Brain microvascular endothelial cell (primary cell): ENCODE measurements at regions not wholly inside any gene's neighbourhood (a gene's known extent, or its start where the extent isn't known, plus 50 kb on each side); places are given as distances from the start of the nearest gene placed in this dataset.
"Not testable (repeated sequence)": the region's sequence is repeated elsewhere in the genome, so short reads cannot be mapped to it uniquely, and the experiment has no call there.

ENCODE experiments used
- DNase-seq: peaks from one replicate; pipeline ENCODE4 v3.0.0-alpha.2; 2020
- H3K27ac ChIP-seq: fragments of 250-450 bp; sonication (Bioruptor Pico); 2 replicates; pipeline ENCODE4 v1.5.1; 2020; ENCODE audit warnings: mild to moderate bottlenecking, moderate library complexity
- H3K27me3 ChIP-seq: fragments of 250-450 bp; sonication (Bioruptor Pico); replicated peaks from 2 replicates; pipeline ENCODE4 v1.5.1; 2020; ENCODE audit warnings: mild to moderate bottlenecking
- H3K36me3 ChIP-seq: fragments of 250-450 bp; sonication (Bioruptor Pico); replicated peaks from 2 replicates; pipeline ENCODE4 v1.5.1; 2020; ENCODE audit warnings: mild to moderate bottlenecking
- H3K4me3 ChIP-seq: 2 replicates; pipeline ENCODE4 v1.5.1; 2011; ENCODE audit warnings: low read depth, mild to moderate bottlenecking, control low read depth, low read length, moderate library complexity
- in situ Hi-C: cut with HindIII; loops from 2 replicates; pipeline ENCODE4 v1.10.0; 2017; ENCODE audit warnings: low sequenced_read_pairs, low pct_ligation_motif_present
- TF ChIP-seq, protein P1 (sequence below): IDR thresholded peaks from 2 replicates; pipeline ENCODE4 v1.5.1; 2011; ENCODE audit warnings: low read depth, mild to moderate bottlenecking, moderate library complexity, low read length, control low read depth, inconsistent platforms; ENCODE audit errors: missing control alignments

DNA sequence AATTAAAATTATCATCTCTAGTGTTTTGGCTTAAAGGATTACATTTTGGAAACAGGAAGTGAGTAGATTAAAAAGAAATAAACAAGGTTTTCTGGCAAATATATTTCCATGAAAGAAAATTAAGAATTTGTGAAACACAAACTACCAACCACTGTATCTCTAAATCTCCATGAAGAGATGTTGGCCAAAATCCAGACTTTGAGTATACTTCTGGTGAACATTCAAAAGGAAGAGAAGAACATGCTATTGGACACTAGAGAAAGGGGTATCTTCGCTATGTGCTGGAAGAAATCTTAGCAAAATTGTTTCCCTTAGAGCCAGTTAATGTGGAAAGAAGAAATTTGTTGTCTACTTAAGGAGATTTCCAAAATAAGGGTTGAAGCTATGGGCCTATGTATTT is 710.4 kb upstream of the CTNND2 start:
- DNase-seq, result no peak
- Histone ChIP-seq H3K27me3 (no peaks in the 10 kb centered on the region), H3K4me3 (no peak overlapping the region), H3K27ac (no peak overlapping the region), H3K36me3 (no peaks in the 10 kb centered on the region)
- TF ChIP-seq, protein P1, sequence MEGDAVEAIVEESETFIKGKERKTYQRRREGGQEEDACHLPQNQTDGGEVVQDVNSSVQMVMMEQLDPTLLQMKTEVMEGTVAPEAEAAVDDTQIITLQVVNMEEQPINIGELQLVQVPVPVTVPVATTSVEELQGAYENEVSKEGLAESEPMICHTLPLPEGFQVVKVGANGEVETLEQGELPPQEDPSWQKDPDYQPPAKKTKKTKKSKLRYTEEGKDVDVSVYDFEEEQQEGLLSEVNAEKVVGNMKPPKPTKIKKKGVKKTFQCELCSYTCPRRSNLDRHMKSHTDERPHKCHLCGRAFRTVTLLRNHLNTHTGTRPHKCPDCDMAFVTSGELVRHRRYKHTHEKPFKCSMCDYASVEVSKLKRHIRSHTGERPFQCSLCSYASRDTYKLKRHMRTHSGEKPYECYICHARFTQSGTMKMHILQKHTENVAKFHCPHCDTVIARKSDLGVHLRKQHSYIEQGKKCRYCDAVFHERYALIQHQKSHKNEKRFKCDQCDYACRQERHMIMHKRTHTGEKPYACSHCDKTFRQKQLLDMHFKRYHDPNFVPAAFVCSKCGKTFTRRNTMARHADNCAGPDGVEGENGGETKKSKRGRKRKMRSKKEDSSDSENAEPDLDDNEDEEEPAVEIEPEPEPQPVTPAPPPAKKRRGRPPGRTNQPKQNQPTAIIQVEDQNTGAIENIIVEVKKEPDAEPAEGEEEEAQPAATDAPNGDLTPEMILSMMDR, result no peak
- in situ Hi-C loops, result no loop called here

DNA sequence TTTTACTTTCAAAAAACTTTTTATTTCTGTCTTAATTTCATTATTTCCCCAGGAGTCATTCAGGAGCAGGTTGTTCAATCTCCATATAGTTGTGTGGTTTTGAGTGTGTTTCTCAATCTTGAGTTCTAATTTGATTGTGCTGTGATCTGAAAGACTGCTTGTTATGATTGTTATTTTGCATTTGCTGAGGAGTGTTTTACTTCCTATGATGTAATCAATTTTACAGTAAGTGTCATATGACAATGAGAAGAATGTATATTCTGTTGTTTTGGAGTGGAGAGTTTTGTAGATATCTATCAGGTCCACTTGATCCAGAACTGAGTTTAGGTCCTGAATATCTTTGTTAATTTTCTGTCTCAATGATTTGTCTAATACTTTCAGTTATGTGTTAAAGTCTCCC is 706.9 kb upstream of the CTNND2 start:
- no peaks in the 10 kb centered on the region for H3K27me3 ChIP-seq
- no peak overlapping the region for H3K27ac ChIP-seq
- DNase-seq, result no peak
- TF ChIP-seq, protein P1, result no peak
- no peak overlapping the region for H3K4me3 ChIP-seq
- no peaks in the 10 kb centered on the region for H3K36me3 ChIP-seq
- in situ Hi-C loops, result no loop called here

DNA sequence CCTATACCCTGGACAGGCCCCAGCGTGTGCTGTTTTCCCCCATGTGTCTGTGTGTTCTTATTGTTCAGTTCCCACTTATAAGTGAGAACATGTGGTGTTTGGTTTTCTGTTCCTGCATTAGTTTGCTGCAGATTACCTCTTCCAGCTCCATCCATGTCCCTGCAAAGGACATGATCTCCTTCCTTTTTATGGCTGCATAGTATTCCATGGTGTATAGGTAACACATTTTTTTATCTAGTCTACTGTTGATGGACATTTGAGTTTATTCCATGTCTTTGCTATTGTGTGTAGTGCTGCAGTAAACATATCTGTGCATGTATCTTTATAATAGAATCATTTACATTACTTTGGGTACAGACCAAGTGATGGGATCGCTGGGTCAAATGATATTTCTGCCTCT is 703.6 kb upstream of the CTNND2 start:
- H3K27ac ChIP-seq, in situ Hi-C loops, H3K36me3 ChIP-seq, H3K4me3 ChIP-seq, DNase-seq, H3K27me3 ChIP-seq: not testable (repeated sequence)

DNA sequence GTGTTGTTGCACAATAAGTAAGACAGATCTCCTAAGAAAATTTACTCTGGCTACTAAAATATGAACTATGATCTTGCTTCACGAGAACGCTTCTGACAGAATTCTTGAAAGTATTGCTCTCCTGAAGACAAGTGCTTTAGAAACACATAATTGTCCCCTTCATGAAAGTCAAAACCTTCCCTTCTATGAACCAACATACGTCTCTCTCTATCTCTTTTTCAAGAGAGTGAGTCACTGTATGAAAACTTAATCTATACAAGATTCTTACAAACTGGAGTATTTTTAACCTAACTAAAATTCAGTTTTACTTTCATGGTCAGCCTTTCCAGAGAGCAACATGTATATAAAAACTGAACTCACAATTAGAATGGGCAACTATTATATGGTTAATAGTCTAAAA is 688.0 kb upstream of the CTNND2 start:
- Histone ChIP-seq H3K36me3 (no peaks in the 10 kb centered on the region), H3K4me3 (no peak overlapping the region), H3K27ac (no peak overlapping the region), H3K27me3 (no peaks in the 10 kb centered on the region)
- in situ Hi-C loops, result no loop called here
- TF ChIP-seq, protein P1, result no peak
- DNase-seq, result no peak

DNA sequence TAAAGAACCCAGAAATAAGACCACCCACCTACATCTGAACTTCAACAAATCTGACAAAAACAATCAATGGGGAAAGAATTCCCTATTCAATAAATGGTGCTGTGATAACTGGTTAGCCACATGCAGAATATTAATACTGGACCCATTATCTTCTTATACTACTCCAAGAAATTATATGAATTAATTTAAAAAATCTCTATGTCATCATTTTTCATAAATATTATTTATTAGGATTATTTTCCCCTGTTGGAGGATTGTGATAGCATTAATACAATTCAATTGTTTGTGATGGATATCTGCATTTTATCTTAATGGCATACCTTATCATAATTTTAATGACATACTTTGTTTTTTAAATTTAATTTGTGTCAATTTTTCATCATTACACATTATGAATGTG is 682.2 kb upstream of the CTNND2 start:
- Histone ChIP-seq H3K36me3 (no peaks in the 10 kb centered on the region), H3K4me3 (no peak overlapping the region), H3K27ac (no peak overlapping the region), H3K27me3 (no peaks in the 10 kb centered on the region)
- DNase-seq, result no peak
- TF ChIP-seq, protein P1, result no peak
- in situ Hi-C loops, result no loop called here

DNA sequence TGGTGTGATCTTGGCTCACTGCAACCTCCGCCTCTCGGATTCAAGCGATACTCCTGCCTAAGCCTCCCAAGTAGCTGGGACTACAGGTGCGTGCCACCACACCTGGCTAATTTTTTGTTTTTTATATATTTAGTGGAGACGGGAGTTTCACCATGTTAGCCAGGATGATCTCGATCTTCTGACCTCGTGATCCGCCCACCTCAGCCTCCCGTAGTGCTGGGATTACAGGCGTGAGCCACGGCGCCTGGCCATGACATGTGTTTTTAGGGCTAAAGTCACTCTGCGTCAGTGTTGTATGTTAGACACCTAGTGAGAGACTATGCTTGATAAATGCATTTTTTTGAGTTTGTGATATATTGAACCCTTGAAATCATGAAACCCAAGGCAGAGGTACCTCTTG is 674.6 kb upstream of the CTNND2 start:
- H3K36me3 ChIP-seq, H3K27ac ChIP-seq, in situ Hi-C loops, H3K27me3 ChIP-seq, H3K4me3 ChIP-seq, DNase-seq: not testable (repeated sequence)

DNA sequence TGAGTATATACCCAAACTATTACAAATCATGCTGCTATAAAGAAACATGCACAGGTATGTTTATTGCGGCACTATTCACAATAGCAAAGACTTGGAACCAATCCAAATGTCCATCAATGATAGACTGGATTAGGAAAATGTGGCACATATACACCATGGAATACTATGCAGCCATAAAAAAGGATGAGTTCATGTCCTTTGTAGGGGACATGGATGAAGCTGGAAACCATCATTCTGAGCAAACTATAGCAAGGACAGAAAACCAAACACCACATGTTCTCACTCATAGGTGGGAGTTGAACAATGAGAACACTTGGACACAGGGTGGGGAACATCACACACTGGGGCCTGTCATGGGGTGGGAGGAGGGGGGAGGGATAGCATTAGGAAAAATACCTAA is 672.7 kb upstream of the CTNND2 start:
- H3K27ac ChIP-seq, H3K27me3 ChIP-seq, DNase-seq, H3K4me3 ChIP-seq, H3K36me3 ChIP-seq, in situ Hi-C loops: not testable (repeated sequence)

DNA sequence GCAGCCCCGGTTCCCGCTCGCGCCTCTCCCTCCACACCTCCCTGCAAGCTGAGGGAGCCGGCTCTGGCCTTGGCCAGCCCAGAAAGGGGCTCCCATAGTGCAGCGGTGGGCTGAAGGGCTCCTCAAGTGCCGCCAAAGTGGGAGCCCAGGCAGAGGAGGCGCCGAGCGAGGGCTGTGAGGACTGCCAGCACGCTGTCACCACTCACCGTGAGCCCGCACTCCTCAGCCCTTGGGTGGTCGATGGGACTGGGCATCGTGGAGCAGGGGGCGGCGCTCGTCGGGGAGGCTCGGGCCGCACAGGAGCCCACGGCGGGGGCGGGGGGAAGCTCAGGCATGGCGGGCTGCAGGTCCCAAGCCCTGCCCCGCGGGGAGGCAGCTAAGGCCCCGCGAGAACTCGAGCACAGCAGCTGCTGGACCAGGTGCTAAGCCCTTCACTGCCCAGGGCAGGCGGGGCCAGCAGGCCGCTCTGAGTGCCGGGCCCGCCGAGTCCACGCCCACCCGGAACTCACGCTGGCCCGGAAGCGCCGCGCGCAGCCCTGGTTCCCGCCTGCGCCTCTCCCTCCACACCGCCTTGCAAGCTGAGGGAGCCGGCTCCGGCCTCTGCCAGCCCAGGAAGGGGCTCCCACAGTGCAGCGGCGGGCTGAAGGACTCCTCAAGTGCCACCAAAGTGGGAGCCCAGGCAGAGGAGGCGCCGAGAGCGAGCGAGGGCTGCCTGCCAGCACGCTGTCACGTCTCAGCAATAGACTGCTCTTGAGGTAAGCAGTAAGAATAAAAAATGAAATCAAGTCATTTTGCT is 670.2 kb upstream of the CTNND2 start:
- H3K27ac ChIP-seq, in situ Hi-C loops, DNase-seq, H3K27me3 ChIP-seq, H3K36me3 ChIP-seq, H3K4me3 ChIP-seq: not testable (repeated sequence)

DNA sequence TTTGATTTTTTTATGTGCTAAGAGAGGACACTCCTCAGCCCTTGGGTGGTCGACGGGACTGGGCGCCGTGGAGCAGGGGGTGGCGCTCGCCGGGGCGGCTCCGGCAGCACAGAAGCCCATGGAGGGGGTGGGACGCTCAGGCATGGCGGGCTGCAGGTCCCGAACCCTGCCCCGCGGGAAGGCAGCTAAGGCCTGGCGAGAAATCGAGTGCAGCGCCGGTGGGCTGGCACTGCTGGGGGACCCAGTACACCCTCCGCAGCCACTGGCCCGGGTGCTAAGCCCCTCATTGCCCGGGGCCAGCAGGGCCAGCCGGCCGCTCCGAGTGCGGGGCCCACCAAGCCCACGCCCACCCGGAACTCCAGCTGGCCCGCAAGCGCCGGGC is 669.7 kb upstream of the CTNND2 start:
- H3K27me3 ChIP-seq, H3K36me3 ChIP-seq, in situ Hi-C loops, H3K27ac ChIP-seq, DNase-seq, H3K4me3 ChIP-seq: not testable (repeated sequence)
